ENCODE measurements at regions not wholly inside any gene's neighbourhood (a gene's known extent, or its start where the extent isn't known, plus 50 kb on each side); places are given as distances from the start of the nearest gene placed in this dataset.

- Histone ChIP-seq H3K9me2 (ENCODE audit: low read depth, low read length) (no peaks in the 10 kb centered on the region), H3K9me3 (ENCODE audit: low read length) (no peaks in the 10 kb centered on the region), H3K27ac (ENCODE audit: low read depth, low read length, poor library complexity, severe bottlenecking) (no peak overlapping the region), H3K4me1 (ENCODE audit: insufficient read depth, low read length, severe bottlenecking) (no peaks in the 10 kb centered on the region), H3F3A (ENCODE audit: insufficient read depth, low read length) (no peaks in the 10 kb centered on the region), H3K36me3 (ENCODE audit: insufficient read depth, low read length) (no peaks in the 10 kb centered on the region), H3K79me2 (ENCODE audit: insufficient read depth, low read length) (no peaks in the 10 kb centered on the region), H3K4me3 (ENCODE audit: low read depth, low read length, poor library complexity, severe bottlenecking) (no peak overlapping the region), H4K20me1 (ENCODE audit: insufficient read depth, low read length) (no peaks in the 10 kb centered on the region), H3K4me2 (ENCODE audit: low read length) (no peak overlapping the region), H3K27me3 (ENCODE audit: insufficient read depth, low read length) (no peaks in the 10 kb centered on the region), H3K9ac (ENCODE audit: low read length) (no peak overlapping the region), H2AFZ (ENCODE audit: low read length) (no peak overlapping the region)
- TF ChIP-seq CTCF (IDR thresholded peaks at IDR 0.05; ENCODE audit: low read length) (no peak), EZH2 (IDR thresholded peaks at IDR 0.05; ENCODE audit: borderline replicate concordance, low read length) (no peak)
These were observed 154.0 kb downstream of the FOXD2 start for GRCh38 chr1:47591801-47592200.

GRCh38 chr1:47592296-47593012 lies 154.6 kb downstream of the FOXD2 start:
- H3K36me3 ChIP-seq (ENCODE audit: insufficient read depth, low read length) = no peaks in the 10 kb centered on the region
- H4K20me1 ChIP-seq (ENCODE audit: insufficient read depth, low read length) = no peaks in the 10 kb centered on the region
- no peak overlapping the region for H2AFZ ChIP-seq (ENCODE audit: low read length)
- no peaks in the 10 kb centered on the region for H3K79me2 ChIP-seq (ENCODE audit: insufficient read depth, low read length)
- no peak overlapping the region for H3K9ac ChIP-seq (ENCODE audit: low read length)
- no peaks in the 10 kb centered on the region for H3K4me1 ChIP-seq (ENCODE audit: insufficient read depth, low read length, severe bottlenecking)
- TF ChIP-seq EZH2 (IDR thresholded peaks at IDR 0.05; ENCODE audit: borderline replicate concordance, low read length) (no peak), CTCF (IDR thresholded peaks at IDR 0.05; ENCODE audit: low read length) (no peak)
- no peak overlapping the region for H3K4me3 ChIP-seq (ENCODE audit: low read depth, low read length, poor library complexity, severe bottlenecking)
- H3F3A ChIP-seq (ENCODE audit: insufficient read depth, low read length) = no peaks in the 10 kb centered on the region
- no peak overlapping the region for H3K27ac ChIP-seq (ENCODE audit: low read depth, low read length, poor library complexity, severe bottlenecking)
- no peaks in the 10 kb centered on the region for H3K9me3 ChIP-seq (ENCODE audit: low read length)
- no peak overlapping the region for H3K4me2 ChIP-seq (ENCODE audit: low read length)
- H3K27me3 ChIP-seq (ENCODE audit: insufficient read depth, low read length) = no peaks in the 10 kb centered on the region
- no peaks in the 10 kb centered on the region for H3K9me2 ChIP-seq (ENCODE audit: low read depth, low read length)

GRCh38 chr1:47593013-47593568 lies 155.2 kb downstream of the FOXD2 start:
- H3F3A ChIP-seq (ENCODE audit: insufficient read depth, low read length) = no peaks in the 10 kb centered on the region
- H3K4me2 ChIP-seq (ENCODE audit: low read length) = no peak overlapping the region
- no peaks in the 10 kb centered on the region for H3K4me1 ChIP-seq (ENCODE audit: insufficient read depth, low read length, severe bottlenecking)
- no peaks in the 10 kb centered on the region for H3K27me3 ChIP-seq (ENCODE audit: insufficient read depth, low read length)
- H3K9me2 ChIP-seq (ENCODE audit: low read depth, low read length) = no peaks in the 10 kb centered on the region
- H3K36me3 ChIP-seq (ENCODE audit: insufficient read depth, low read length) = no peaks in the 10 kb centered on the region
- H3K27ac ChIP-seq (ENCODE audit: low read depth, low read length, poor library complexity, severe bottlenecking) = no peak overlapping the region
- no peaks in the 10 kb centered on the region for H4K20me1 ChIP-seq (ENCODE audit: insufficient read depth, low read length)
- TF ChIP-seq EZH2 (IDR thresholded peaks at IDR 0.05; ENCODE audit: borderline replicate concordance, low read length) (no peak), CTCF (IDR thresholded peaks at IDR 0.05; ENCODE audit: low read length) (no peak)
- H2AFZ ChIP-seq (ENCODE audit: low read length) = no peak overlapping the region
- no peak overlapping the region for H3K9ac ChIP-seq (ENCODE audit: low read length)
- no peaks in the 10 kb centered on the region for H3K9me3 ChIP-seq (ENCODE audit: low read length)
- H3K79me2 ChIP-seq (ENCODE audit: insufficient read depth, low read length) = no peaks in the 10 kb centered on the region
- H3K4me3 ChIP-seq (ENCODE audit: low read depth, low read length, poor library complexity, severe bottlenecking) = no peak overlapping the region

Measured in OCI-LY1 (cell line).